Peyer's patch (tissue), 4 donors: ENCODE measurements at regions not wholly inside any gene's neighbourhood (a gene's known extent, or its start where the extent isn't known, plus 50 kb on each side); places are given as distances from the start of the nearest gene placed in this dataset.

Experiments used
- DNase-seq, 3 donors: peaks; one replicate each; pipeline ENCODE4 v3.0.0-alpha.2; 2017 to 2019
- H3K27ac ChIP-seq, 4 donors: fragments of 200-600 bp; sonication (generic); one replicate each; pipeline ENCODE4 v1.5.1; 2016 to 2019
- H3K27me3 ChIP-seq, 2 donors: fragments of 200-600 bp; sonication (generic); one replicate each; pipeline ENCODE4 v1.5.1; 2019
- H3K36me3 ChIP-seq, 3 donors: fragments of 200-600 bp; sonication (generic); one replicate each; pipeline ENCODE4 v1.5.1; 2016 to 2019
- H3K4me1 ChIP-seq, 4 donors: fragments of 200-600 bp; sonication (generic); one replicate each; pipeline ENCODE4 v1.5.1; 2016 to 2019
- H3K4me3 ChIP-seq, 4 donors: fragments of 200-600 bp; sonication (generic); 1 replicate in 3 of 4; 2 replicates in 1 of 4; pipeline ENCODE4 v1.5.1; 2016 to 2019; ENCODE audit warnings: mild to moderate bottlenecking in 1 of 4
- H3K9me3 ChIP-seq, 4 donors: fragments of 200-600 bp; sonication (generic); one replicate each; pipeline ENCODE4 v1.5.1; 2016 to 2019; ENCODE audit warnings: mild to moderate bottlenecking in 1 of 4
- POLR2A ChIP-seq, 2 donors: fragments of 450-650 bp; IDR thresholded peaks; one replicate each; pipeline ENCODE4 v1.5.1; 2017; ENCODE audit warnings: antibody characterized with exemption in 2 of 2, mild to moderate bottlenecking in 2 of 2, moderate library complexity in 2 of 2
- TF ChIP-seq, protein P1 (sequence below), 6 experiments: fragments of 450-650 bp in 4 of 6; fragments of 200-600 bp in 2 of 6; sonication (generic) in 1 of 6; IDR thresholded peaks; one replicate each; pipeline ENCODE4 v1.5.1; 2017 to 2019; ENCODE audit warnings: antibody characterized with exemption in 6 of 6, mild to moderate bottlenecking in 3 of 6, moderate library complexity in 1 of 6

GRCh38 chr10:121069061-121069850, 218.1 kb downstream of the WDR11 start:
- peak overlapping the region in 2 of 4 donors; percentile 26 to 42 for H3K27ac ChIP-seq
- no peaks in the 10 kb centered on the region for H3K36me3 ChIP-seq
- H3K27me3 ChIP-seq = no peaks in the 10 kb centered on the region
- H3K4me3 ChIP-seq = no peak overlapping the region
- TF ChIP-seq, protein P1, sequence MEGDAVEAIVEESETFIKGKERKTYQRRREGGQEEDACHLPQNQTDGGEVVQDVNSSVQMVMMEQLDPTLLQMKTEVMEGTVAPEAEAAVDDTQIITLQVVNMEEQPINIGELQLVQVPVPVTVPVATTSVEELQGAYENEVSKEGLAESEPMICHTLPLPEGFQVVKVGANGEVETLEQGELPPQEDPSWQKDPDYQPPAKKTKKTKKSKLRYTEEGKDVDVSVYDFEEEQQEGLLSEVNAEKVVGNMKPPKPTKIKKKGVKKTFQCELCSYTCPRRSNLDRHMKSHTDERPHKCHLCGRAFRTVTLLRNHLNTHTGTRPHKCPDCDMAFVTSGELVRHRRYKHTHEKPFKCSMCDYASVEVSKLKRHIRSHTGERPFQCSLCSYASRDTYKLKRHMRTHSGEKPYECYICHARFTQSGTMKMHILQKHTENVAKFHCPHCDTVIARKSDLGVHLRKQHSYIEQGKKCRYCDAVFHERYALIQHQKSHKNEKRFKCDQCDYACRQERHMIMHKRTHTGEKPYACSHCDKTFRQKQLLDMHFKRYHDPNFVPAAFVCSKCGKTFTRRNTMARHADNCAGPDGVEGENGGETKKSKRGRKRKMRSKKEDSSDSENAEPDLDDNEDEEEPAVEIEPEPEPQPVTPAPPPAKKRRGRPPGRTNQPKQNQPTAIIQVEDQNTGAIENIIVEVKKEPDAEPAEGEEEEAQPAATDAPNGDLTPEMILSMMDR (IDR thresholded peaks at IDR 0.05) = no peak
- TF ChIP-seq POLR2A (IDR thresholded peaks at IDR 0.05) = no peak
- DNase-seq = no peak
- H3K9me3 ChIP-seq = no peaks in the 10 kb centered on the region
- peaks cover 0 to 1% (median 0%) of the 10 kb centered on the region in 4 donors for H3K4me1 ChIP-seq

- H3K4me1 ChIP-seq = no peaks in the 10 kb centered on the region
- no peak for DNase-seq
- no peaks in the 10 kb centered on the region for H3K27me3 ChIP-seq
Measured at GRCh38 chr10:121070275-121071070, 219.3 kb downstream of the WDR11 start.

GRCh38 chr10:121071901-121072300, 220.7 kb downstream of the WDR11 start:
- H3K36me3 ChIP-seq = no peaks in the 10 kb centered on the region
- H3K27me3 ChIP-seq = no peaks in the 10 kb centered on the region
- DNase-seq = no peak
- no peaks in the 10 kb centered on the region for H3K4me1 ChIP-seq
- no peak overlapping the region for H3K4me3 ChIP-seq
- no peaks in the 10 kb centered on the region for H3K9me3 ChIP-seq
- TF ChIP-seq, protein P1 (IDR thresholded peaks at IDR 0.05) = no peak
- no peak for TF ChIP-seq POLR2A (IDR thresholded peaks at IDR 0.05)
- no peak overlapping the region for H3K27ac ChIP-seq

More at GRCh38 chr10:121070275-121071070, 219.3 kb downstream of the WDR11 start:
- Histone ChIP-seq H3K4me3 (no peak overlapping the region), H3K9me3 (no peaks in the 10 kb centered on the region), H3K27ac (peak overlapping the region in 2 of 4 donors; percentile 13 to 33), H3K36me3 (no peaks in the 10 kb centered on the region)
- TF ChIP-seq, protein P1 (IDR thresholded peaks at IDR 0.05) = peak in 4 of 6 experiments; percentile 18 to 62 (median 58)
- TF ChIP-seq POLR2A (IDR thresholded peaks at IDR 0.05) = no peak

GRCh38 chr10:121073728-121074127, 222.6 kb downstream of the WDR11 start:
- no peaks in the 10 kb centered on the region for H3K27me3 ChIP-seq
- no peak overlapping the region for H3K4me3 ChIP-seq
- TF ChIP-seq, protein P1 (IDR thresholded peaks at IDR 0.05) = no peak
- no peak for TF ChIP-seq POLR2A (IDR thresholded peaks at IDR 0.05)
- no peaks in the 10 kb centered on the region for H3K9me3 ChIP-seq
- no peak overlapping the region for H3K27ac ChIP-seq
- no peaks in the 10 kb centered on the region for H3K36me3 ChIP-seq
- DNase-seq = no peak
- H3K4me1 ChIP-seq = peaks cover 0 to 10% (median 0%) of the 10 kb centered on the region in 4 donors

DNA sequence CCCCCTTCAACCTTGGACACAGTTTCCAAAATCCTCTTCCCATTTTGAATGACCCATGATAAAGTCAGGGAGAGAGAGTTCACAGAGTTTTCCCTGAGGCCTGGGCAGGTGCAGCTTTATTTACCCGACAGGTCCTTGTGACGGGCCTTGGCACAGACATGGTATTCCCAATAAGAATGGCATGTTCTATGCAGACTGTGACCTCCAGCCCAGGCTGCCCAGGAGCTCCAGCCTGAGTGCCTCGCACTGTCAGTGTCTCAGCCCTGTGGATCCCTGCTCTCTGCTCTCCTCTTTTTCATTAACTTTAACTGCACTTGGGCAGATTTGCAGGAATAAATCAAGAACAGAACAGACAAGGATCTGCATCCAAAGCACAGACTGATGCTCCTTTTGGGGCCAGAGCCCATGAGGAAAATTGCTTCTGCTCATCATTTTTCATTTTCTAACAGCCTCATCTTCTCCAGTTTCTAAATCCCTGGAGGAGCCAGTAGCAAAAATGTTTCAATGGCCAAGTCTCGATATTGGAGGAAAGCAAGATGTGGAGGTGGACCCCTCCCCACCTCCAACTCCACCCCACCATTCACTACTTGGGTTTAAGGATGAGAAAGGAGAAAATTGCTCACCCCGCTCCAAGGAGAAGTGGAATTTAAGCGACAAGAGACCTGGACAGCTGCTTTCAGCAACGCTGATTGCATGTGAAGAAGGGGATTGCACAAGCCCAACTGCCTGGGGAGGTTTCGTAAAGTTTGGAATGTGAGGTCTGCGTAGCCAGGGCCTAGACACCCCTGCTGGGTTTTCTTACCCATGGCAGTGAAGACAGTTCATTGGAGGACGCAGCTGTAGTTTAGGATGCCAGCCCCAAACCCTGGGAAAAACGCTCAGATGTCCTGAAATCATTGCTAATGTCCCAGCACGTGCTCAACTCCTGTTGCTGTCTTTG, 225.9 kb downstream of the WDR11 start:
- TF ChIP-seq, protein P1 (IDR thresholded peaks at IDR 0.05) = no peak
- TF ChIP-seq POLR2A (IDR thresholded peaks at IDR 0.05) = no peak
- Histone ChIP-seq H3K4me1 (peaks cover 0 to 34% (median 3%) of the 10 kb centered on the region in 4 donors), H3K4me3 (no peak overlapping the region), H3K27ac (no peak overlapping the region), H3K27me3 (no peaks in the 10 kb centered on the region), H3K9me3 (no peaks in the 10 kb centered on the region), H3K36me3 (no peaks in the 10 kb centered on the region)
- DNase-seq = no peak
